Calu3 (cell line): ENCODE measurements at regions not wholly inside any gene's neighbourhood (a gene's known extent, or its start where the extent isn't known, plus 50 kb on each side); places are given as distances from the start of the nearest gene placed in this dataset.

ENCODE experiments used
- BruUV-seq: library from RNA; stranded (reverse); fragments of 400-500 nt; replicated peaks from 2 replicates; lab custom pipeline; 2021; lab: Mats Ljungman, UMichigan
- CTCF ChIA-PET: fragments of 300-600 bp; sonication (Branson Sonifier 250); formaldehyde crosslinking; loops from one replicate; lab custom pipeline; 2022; ENCODE audit warnings: antibody characterized with exemption; lab: Charles Lee
- DNase-seq: peaks from one replicate; pipeline ENCODE4 v3.0.0; 2022
- H3K27ac Mint-ChIP-seq: one replicate; pipeline ENCODE4 v1.8.0; 2022; ENCODE audit warnings: mixed read lengths; ENCODE audit not compliant: unreplicated experiment
- H3K27me3 Mint-ChIP-seq: one replicate; pipeline ENCODE4 v1.8.0; 2022; ENCODE audit warnings: mixed read lengths; ENCODE audit not compliant: unreplicated experiment
- H3K36me3 Mint-ChIP-seq: one replicate; pipeline ENCODE4 v1.8.0; 2022; ENCODE audit warnings: mild to moderate bottlenecking, moderate library complexity, mixed read lengths; ENCODE audit not compliant: insufficient read depth, unreplicated experiment
- H3K4me1 Mint-ChIP-seq: one replicate; pipeline ENCODE4 v1.8.0; 2022; ENCODE audit warnings: mild to moderate bottlenecking, low read depth, mixed read lengths; ENCODE audit not compliant: unreplicated experiment
- H3K4me3 Mint-ChIP-seq: one replicate; pipeline ENCODE4 v1.8.0; 2022; ENCODE audit warnings: mild to moderate bottlenecking, low read depth, moderate library complexity, mixed read lengths; ENCODE audit not compliant: unreplicated experiment
- H3K9me3 Mint-ChIP-seq: one replicate; pipeline ENCODE4 v1.8.0; 2022; ENCODE audit warnings: low read depth, mixed read lengths; ENCODE audit not compliant: unreplicated experiment
- intact Hi-C: fragments of 100-400 bp; cut with micrococcal nuclease; formaldehyde crosslinking; loops from one replicate; pipeline ENCODE4 v1.10.0; 2022; ENCODE audit not compliant: unreplicated experiment
- TF ChIP-seq, protein P1 (sequence below): fragments of 200-600 bp; IDR thresholded peaks from one replicate; pipeline ENCODE4 v1.8.0; 2022; ENCODE audit warnings: antibody characterized with exemption; ENCODE audit not compliant: unreplicated experiment

- Mint-ChIP-seq H3K4me3 (no peak overlapping the region), H3K9me3 (no peaks in the 10 kb centered on the region), H3K27me3 (no peaks in the 10 kb centered on the region), H3K27ac (no peak overlapping the region), H3K36me3 (no peaks in the 10 kb centered on the region), H3K4me1 (no peaks in the 10 kb centered on the region)
- TF ChIP-seq, protein P1, sequence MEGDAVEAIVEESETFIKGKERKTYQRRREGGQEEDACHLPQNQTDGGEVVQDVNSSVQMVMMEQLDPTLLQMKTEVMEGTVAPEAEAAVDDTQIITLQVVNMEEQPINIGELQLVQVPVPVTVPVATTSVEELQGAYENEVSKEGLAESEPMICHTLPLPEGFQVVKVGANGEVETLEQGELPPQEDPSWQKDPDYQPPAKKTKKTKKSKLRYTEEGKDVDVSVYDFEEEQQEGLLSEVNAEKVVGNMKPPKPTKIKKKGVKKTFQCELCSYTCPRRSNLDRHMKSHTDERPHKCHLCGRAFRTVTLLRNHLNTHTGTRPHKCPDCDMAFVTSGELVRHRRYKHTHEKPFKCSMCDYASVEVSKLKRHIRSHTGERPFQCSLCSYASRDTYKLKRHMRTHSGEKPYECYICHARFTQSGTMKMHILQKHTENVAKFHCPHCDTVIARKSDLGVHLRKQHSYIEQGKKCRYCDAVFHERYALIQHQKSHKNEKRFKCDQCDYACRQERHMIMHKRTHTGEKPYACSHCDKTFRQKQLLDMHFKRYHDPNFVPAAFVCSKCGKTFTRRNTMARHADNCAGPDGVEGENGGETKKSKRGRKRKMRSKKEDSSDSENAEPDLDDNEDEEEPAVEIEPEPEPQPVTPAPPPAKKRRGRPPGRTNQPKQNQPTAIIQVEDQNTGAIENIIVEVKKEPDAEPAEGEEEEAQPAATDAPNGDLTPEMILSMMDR: no peak
- no peak for DNase-seq
- intact Hi-C loops: no loop called here
- CTCF ChIA-PET: interaction anchor here (0.6 kb wide), 1 partner anchor 1906 kb away, joined by 3 read pairs; no protein-coding TSS in a partner anchor
- no TSS peak for BruUV-seq
Observed at GRCh38 chr2:192412394-192412793, 217.7 kb upstream of the TMEFF2 start.

DNA sequence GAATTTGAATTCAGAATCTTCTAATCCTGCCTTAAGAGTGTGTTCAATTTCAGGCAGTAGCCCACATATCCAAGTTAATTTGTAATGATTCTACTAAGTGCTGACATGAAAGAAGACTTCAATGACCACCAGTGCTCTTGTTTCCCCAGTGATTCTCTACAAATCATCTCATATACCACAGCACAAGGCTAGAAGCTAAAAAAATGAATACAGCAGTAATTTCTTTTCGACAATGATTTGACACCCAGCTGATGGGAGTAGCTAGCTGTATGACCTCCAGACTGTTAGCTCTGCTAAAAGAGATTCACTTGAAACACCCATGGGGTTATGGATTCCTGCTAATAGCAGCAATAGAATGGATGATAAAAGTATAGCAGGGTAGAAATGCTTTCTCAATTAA, 217.0 kb upstream of the TMEFF2 start:
- Mint-ChIP-seq H3K4me3 (no peak overlapping the region), H3K9me3 (no peaks in the 10 kb centered on the region), H3K27me3 (no peaks in the 10 kb centered on the region), H3K36me3 (no peaks in the 10 kb centered on the region), H3K4me1 (no peaks in the 10 kb centered on the region), H3K27ac (no peak overlapping the region)
- intact Hi-C loops: no loop called here
- no peak for DNase-seq
- TF ChIP-seq, protein P1: no peak
- CTCF ChIA-PET: no interaction called here
- BruUV-seq: no TSS peak

GRCh38 chr2:192410319-192410718, 215.6 kb upstream of the TMEFF2 start:
- DNase-seq: no peak
- TF ChIP-seq, protein P1: no peak
- Mint-ChIP-seq H3K36me3 (no peaks in the 10 kb centered on the region), H3K4me3 (no peak overlapping the region), H3K4me1 (no peaks in the 10 kb centered on the region), H3K27ac (no peak overlapping the region), H3K9me3 (no peaks in the 10 kb centered on the region), H3K27me3 (no peaks in the 10 kb centered on the region)
- CTCF ChIA-PET: no interaction called here
- intact Hi-C loops: no loop called here
- BruUV-seq: no TSS peak

GRCh38 chr2:192407692-192408091, 213.0 kb upstream of the TMEFF2 start:
- H3K27me3 Mint-ChIP-seq: no peaks in the 10 kb centered on the region
- TF ChIP-seq, protein P1: no peak
- BruUV-seq: no TSS peak
- CTCF ChIA-PET: no interaction called here
- H3K9me3 Mint-ChIP-seq: no peaks in the 10 kb centered on the region
- intact Hi-C loops: no loop called here
- H3K4me3 Mint-ChIP-seq: no peak overlapping the region
- H3K36me3 Mint-ChIP-seq: no peaks in the 10 kb centered on the region
- no peak for DNase-seq
- H3K27ac Mint-ChIP-seq: no peak overlapping the region
- H3K4me1 Mint-ChIP-seq: no peaks in the 10 kb centered on the region

DNA sequence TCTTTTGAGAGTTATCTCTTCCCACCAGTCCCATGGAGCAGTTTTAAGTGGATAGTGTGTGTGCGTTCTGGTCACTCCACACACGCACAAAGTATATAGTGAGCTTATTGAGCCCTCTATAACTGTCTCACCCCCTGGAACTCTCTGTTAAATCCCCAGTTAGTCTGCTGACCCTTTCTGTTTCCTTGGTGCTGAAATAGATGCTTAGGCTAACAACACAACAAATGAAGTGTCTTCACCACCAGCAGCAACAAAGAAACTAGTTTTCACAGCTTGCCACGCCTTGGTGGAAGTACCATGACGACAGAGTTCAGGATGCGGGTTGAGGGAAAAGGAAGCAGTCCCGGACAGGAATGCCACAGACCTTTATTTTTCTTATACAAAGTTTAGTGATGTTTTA, 203.5 kb upstream of the TMEFF2 start:
- no peak overlapping the region for H3K4me3 Mint-ChIP-seq
- BruUV-seq: no TSS peak
- TF ChIP-seq, protein P1: no peak
- H3K27me3 Mint-ChIP-seq: no peaks in the 10 kb centered on the region
- H3K9me3 Mint-ChIP-seq: no peaks in the 10 kb centered on the region
- no peaks in the 10 kb centered on the region for H3K36me3 Mint-ChIP-seq
- CTCF ChIA-PET: no interaction called here
- no peaks in the 10 kb centered on the region for H3K4me1 Mint-ChIP-seq
- H3K27ac Mint-ChIP-seq: no peak overlapping the region
- no peak for DNase-seq
- intact Hi-C loops: no loop called here
